Iris pigment epithelial cell (primary cell): ENCODE measurements at regions not wholly inside any gene's neighbourhood (a gene's known extent, or its start where the extent isn't known, plus 50 kb on each side); places are given as distances from the start of the nearest gene placed in this dataset.
"Not testable (repeated sequence)": the region's sequence is repeated elsewhere in the genome, so short reads cannot be mapped to it uniquely, and the experiment has no call there.

Source experiments
- DNase-seq: peaks from one replicate; pipeline ENCODE4 v3.0.0-alpha.2; 2011; ENCODE audit warnings: low read depth

GRCh38 chr5:1667648-1668140 lies 131.9 kb downstream of the MRPL36 start:
- no peak for DNase-seq

GRCh38 chr5:1666812-1667588 lies 132.6 kb downstream of the MRPL36 start:
- no peak for DNase-seq

- DNase-seq: no peak
Observed at GRCh38 chr5:1666221-1666620, 133.4 kb downstream of the MRPL36 start.

GRCh38 chr5:1665803-1666202 lies 133.8 kb downstream of the MRPL36 start:
- no peak for DNase-seq

GRCh38 chr5:1665231-1665630 lies 134.4 kb downstream of the MRPL36 start:
- DNase-seq: no peak

- DNase-seq: no peak
Observed at GRCh38 chr5:1663186-1663585, 136.5 kb downstream of the MRPL36 start.

GRCh38 chr5:1662559-1663085 lies 137.0 kb downstream of the MRPL36 start:
- DNase-seq: no peak

GRCh38 chr5:1661831-1662558 lies 137.6 kb downstream of the MRPL36 start:
- no peak for DNase-seq

- DNase-seq: no peak
Observed at GRCh38 chr5:1661311-1661710, 137.6 kb upstream of the LPCAT1 start.

- no peak for DNase-seq
Observed at GRCh38 chr5:1660511-1660910, 136.8 kb upstream of the LPCAT1 start.

GRCh38 chr5:1660001-1660400 lies 136.2 kb upstream of the LPCAT1 start:
- no peak for DNase-seq

GRCh38 chr5:1659100-1659981 lies 135.6 kb upstream of the LPCAT1 start:
- DNase-seq: no peak

- no peak for DNase-seq
Observed at GRCh38 chr5:1658665-1659064, 134.9 kb upstream of the LPCAT1 start.

- no peak for DNase-seq
Observed at GRCh38 chr5:1657161-1657741, 133.5 kb upstream of the LPCAT1 start.

- DNase-seq: no peak
Observed at GRCh38 chr5:1656271-1656975, 132.7 kb upstream of the LPCAT1 start.

- no peak for DNase-seq
Observed at GRCh38 chr5:1655496-1656270, 131.9 kb upstream of the LPCAT1 start.

- DNase-seq: no peak
Observed at GRCh38 chr5:1654786-1655495, 131.2 kb upstream of the LPCAT1 start.

- not testable (repeated sequence) for DNase-seq
Observed at GRCh38 chr5:1653698-1654651, 130.2 kb upstream of the LPCAT1 start.
